Osteocyte (in vitro differentiated cells): ENCODE measurements at regions not wholly inside any gene's neighbourhood (a gene's known extent, or its start where the extent isn't known, plus 50 kb on each side); places are given as distances from the start of the nearest gene placed in this dataset.

ENCODE experiments used
- DNase-seq: peaks from one replicate; pipeline ENCODE4 v3.0.0; 2021; ENCODE audit warnings: mixed read lengths; ENCODE audit not compliant: unreplicated experiment; ENCODE audit errors: extremely low spot score
- H3K27ac Mint-ChIP-seq: one replicate; pipeline ENCODE4 v1.8.0; 2021; ENCODE audit warnings: mild to moderate bottlenecking, mixed read lengths; ENCODE audit not compliant: unreplicated experiment
- H3K27me3 Mint-ChIP-seq: one replicate; pipeline ENCODE4 v1.8.0; 2021; ENCODE audit warnings: mixed read lengths; ENCODE audit not compliant: unreplicated experiment
- H3K36me3 Mint-ChIP-seq: one replicate; pipeline ENCODE4 v1.8.0; 2021; ENCODE audit warnings: mixed read lengths; ENCODE audit not compliant: unreplicated experiment
- H3K4me1 Mint-ChIP-seq: one replicate; pipeline ENCODE4 v1.8.0; 2021; ENCODE audit warnings: mixed read lengths; ENCODE audit not compliant: unreplicated experiment
- H3K4me3 Mint-ChIP-seq: one replicate; pipeline ENCODE4 v1.8.0; 2021; ENCODE audit warnings: mild to moderate bottlenecking, moderate library complexity, mixed read lengths; ENCODE audit not compliant: unreplicated experiment
- H3K9me3 Mint-ChIP-seq: one replicate; pipeline ENCODE4 v1.8.0; 2021; ENCODE audit warnings: mixed read lengths; ENCODE audit not compliant: unreplicated experiment
- TF ChIP-seq, protein P1 (sequence below): fragments of 200-600 bp; sonication (generic); IDR thresholded peaks from 2 replicates; pipeline ENCODE4 v1.5.0; 2021; ENCODE audit warnings: antibody characterized with exemption, mild to moderate bottlenecking, moderate library complexity

DNA sequence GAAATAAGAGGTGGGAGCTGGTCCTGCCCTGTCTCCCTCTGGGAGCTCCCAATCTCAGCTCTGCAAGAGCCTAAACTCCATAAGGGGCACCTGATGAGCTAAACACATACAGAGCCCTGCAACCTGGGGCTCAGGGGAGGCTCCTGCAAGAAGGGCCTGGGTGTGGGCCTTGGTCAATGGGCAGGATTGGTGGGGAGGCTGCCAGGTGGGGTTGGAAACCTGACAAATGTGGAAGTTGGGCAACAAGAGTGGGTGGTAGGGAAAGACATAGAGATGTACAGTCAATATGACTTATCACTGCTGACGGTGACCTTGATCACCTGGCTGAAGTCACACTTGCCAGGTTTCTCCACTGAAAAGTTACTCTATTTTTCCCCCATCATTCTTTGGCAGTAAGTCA is 209.9 kb downstream of the TTC32 start:
- Mint-ChIP-seq H3K9me3 (no peaks in the 10 kb centered on the region), H3K4me3 (no peak overlapping the region)

DNA sequence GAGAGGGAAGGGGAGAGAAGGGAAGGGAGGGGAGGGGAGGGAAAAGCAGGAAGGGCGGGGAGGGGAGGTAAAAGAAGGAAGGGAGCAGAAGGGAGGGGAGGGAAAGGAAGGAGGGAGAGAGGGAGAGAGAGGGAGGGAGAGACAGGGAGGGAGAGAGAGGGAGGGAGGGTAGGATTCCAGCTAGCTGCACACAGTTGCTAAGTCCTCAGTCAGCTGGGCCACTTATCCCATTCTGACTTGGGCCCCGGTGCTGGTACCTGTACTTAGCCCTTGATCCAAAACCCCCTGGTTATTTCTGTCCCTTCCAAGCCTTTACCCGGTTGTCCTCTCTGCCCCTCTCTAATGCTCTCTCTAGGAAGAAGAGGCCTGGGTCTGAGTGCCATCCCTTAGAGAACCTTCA is 211.4 kb downstream of the TTC32 start:
- Mint-ChIP-seq H3K9me3 (no peaks in the 10 kb centered on the region), H3K4me1 (no peaks in the 10 kb centered on the region), H3K27ac (no peak overlapping the region), H3K36me3 (no peaks in the 10 kb centered on the region), H3K27me3 (no peaks in the 10 kb centered on the region), H3K4me3 (no peak overlapping the region)
- DNase-seq: peak; percentile 48
- TF ChIP-seq, protein P1, sequence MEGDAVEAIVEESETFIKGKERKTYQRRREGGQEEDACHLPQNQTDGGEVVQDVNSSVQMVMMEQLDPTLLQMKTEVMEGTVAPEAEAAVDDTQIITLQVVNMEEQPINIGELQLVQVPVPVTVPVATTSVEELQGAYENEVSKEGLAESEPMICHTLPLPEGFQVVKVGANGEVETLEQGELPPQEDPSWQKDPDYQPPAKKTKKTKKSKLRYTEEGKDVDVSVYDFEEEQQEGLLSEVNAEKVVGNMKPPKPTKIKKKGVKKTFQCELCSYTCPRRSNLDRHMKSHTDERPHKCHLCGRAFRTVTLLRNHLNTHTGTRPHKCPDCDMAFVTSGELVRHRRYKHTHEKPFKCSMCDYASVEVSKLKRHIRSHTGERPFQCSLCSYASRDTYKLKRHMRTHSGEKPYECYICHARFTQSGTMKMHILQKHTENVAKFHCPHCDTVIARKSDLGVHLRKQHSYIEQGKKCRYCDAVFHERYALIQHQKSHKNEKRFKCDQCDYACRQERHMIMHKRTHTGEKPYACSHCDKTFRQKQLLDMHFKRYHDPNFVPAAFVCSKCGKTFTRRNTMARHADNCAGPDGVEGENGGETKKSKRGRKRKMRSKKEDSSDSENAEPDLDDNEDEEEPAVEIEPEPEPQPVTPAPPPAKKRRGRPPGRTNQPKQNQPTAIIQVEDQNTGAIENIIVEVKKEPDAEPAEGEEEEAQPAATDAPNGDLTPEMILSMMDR: no peak

More for the DNA sequence above, 209.9 kb downstream of the TTC32 start:
- no peak for DNase-seq
- Mint-ChIP-seq H3K36me3 (no peaks in the 10 kb centered on the region), H3K27ac (no peak overlapping the region), H3K4me1 (no peaks in the 10 kb centered on the region), H3K27me3 (no peaks in the 10 kb centered on the region)
- TF ChIP-seq, protein P1: no peak

DNA sequence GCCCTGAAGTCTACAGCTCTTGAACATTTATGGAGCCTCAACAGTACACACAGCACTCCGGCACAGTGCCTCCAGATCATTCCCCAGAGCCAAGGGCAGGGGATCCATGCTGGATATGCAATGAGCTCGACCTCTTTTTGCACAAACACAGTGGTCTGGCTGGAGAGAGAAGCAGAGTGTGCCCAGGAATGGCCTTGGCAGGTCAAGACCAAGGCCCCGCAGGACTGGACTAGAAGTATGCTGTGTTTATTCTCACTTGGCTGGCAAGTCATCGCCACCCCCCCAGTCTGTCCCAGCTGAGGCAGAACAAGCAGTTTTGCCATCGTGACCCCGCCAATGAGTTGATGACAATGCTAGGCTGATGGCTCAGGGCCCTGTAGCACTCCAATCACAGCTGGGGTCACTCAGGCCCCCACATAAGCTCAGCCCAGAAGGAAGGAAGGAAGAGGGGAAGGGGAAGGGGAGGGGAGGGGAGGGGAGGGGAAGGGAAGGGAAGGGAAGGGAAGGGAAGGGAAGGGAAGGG is 212.1 kb downstream of the TTC32 start:
- H3K27me3 Mint-ChIP-seq: no peaks in the 10 kb centered on the region
- no peaks in the 10 kb centered on the region for H3K36me3 Mint-ChIP-seq
- no peaks in the 10 kb centered on the region for H3K4me1 Mint-ChIP-seq
- peak; percentile 49 for DNase-seq
- TF ChIP-seq, protein P1: no peak
- H3K4me3 Mint-ChIP-seq: no peak overlapping the region
- no peak overlapping the region for H3K27ac Mint-ChIP-seq
- H3K9me3 Mint-ChIP-seq: no peaks in the 10 kb centered on the region

DNA sequence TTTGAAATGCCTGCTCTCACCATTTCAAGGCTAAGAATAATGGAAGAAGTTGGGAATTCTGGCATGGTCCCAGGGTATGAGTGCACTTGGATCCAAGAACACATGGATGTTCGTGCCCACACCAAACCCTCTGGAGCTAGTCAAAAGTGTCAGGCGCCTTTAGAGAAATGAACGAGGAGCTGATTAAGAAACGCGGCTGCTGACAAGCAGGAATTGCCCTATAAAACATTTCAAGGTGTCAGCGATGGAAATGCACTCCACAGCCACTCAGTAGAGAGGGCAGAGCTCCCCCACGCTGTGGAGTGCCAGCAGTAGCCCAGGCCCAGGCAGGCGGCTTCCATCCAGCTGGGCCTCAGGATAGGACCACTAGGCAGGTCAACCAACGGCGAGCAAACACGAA is 213.7 kb downstream of the TTC32 start:
- H3K27me3 Mint-ChIP-seq: no peaks in the 10 kb centered on the region
- TF ChIP-seq, protein P1: no peak
- peak; percentile 75 for DNase-seq
- no peaks in the 10 kb centered on the region for H3K4me1 Mint-ChIP-seq
- no peaks in the 10 kb centered on the region for H3K36me3 Mint-ChIP-seq
- no peak overlapping the region for H3K27ac Mint-ChIP-seq
- no peak overlapping the region for H3K4me3 Mint-ChIP-seq
- no peaks in the 10 kb centered on the region for H3K9me3 Mint-ChIP-seq

DNA sequence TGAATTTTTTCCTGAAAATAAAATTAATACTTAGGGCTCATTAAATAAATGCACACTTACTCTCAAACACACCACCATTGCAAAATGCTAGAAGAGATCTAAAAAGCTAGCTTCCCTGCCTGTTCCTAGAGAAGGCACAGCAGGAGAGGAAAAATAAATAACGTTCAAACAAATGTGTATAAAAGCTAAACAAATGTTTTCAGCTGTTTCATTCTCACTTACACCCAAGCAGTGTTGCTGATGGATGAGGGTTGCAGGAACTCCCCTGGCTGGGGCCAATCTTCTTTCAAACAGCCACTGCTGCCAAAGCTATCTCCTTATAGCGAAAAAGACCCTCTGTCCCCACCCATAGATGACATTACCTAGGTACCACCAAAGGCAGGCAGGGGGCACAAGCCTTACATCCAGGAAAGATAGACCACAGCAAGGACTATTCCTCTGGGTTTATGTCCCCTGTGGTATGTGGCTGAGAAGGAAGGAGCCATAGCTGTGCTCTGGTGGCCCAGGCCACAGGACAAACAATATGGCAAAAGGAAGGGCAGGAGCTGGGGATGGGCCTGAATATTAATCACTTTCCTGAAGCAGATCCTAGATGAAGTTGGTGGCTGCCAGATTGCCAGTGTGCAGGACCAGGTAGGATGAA is 214.6 kb downstream of the TTC32 start:
- peak; percentile 44 for DNase-seq
- Mint-ChIP-seq H3K4me3 (no peak overlapping the region), H3K9me3 (no peaks in the 10 kb centered on the region)

More for the DNA sequence above, 214.6 kb downstream of the TTC32 start:
- TF ChIP-seq, protein P1: no peak
- H3K27ac Mint-ChIP-seq: no peak overlapping the region
- no peaks in the 10 kb centered on the region for H3K27me3 Mint-ChIP-seq
- H3K36me3 Mint-ChIP-seq: no peaks in the 10 kb centered on the region
- H3K4me1 Mint-ChIP-seq: no peaks in the 10 kb centered on the region
